HuH-7.5 (cell line): ENCODE measurements at regions not wholly inside any gene's neighbourhood (a gene's known extent, or its start where the extent isn't known, plus 50 kb on each side); places are given as distances from the start of the nearest gene placed in this dataset.
A peak's percentile ranks its signal among the peaks of the same experiment; 100 is the strongest.
"Not testable (repeated sequence)": the region's sequence is repeated elsewhere in the genome, so short reads cannot be mapped to it uniquely, and the experiment has no call there.

Source experiments
- DNase-seq: peaks from one replicate; pipeline ENCODE4 v3.0.0; 2011; ENCODE audit warnings: low spot score

DNA sequence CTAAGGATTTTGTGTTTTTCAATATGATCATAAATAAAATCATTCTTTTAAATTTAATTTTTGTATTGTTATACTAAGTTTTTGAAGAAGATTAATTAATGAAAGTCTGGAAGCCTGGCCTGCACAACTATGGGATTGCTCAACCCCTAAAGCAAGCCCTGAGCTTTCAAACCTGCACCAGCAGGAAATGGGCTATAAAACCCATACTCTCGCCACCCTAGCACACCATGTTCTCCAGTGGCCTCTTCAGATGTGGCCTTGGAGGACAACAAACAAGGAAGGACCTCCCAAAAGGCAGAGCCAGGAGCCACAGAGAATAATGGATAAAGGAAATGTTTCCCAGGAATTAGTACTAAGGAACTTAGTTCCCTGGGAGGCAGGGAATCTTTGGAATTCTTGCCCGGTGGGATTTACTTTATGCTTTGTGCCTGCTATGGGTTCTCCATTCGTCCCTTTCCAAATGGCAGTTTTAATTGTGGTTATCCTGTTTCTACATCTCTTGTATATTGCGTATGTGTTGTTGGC, 212.5 kb downstream of the ZFP36L2 start:
- DNase-seq = no peak

DNA sequence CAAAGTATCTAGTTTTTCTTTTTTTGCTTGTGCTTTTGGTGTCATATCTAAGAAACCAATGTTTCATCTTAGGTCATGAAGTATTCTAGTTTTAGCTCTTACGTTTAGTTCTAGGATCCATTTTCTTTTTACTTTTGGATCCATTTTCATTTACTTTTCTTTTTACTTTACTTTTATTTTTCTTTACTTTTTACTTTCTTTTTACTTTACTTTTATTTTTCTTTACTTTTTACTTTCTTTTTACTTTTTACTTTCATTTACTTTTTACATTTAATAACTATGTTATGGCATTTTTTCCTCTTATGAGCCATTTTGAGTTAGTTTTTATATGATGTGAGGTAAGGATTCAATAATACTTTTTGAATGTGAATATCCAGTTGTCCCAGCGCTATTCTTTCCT, 213.4 kb downstream of the ZFP36L2 start:
- DNase-seq = no peak

GRCh38 chr2:43011158-43011491, 215.3 kb downstream of the ZFP36L2 start:
- DNase-seq = no peak

- DNase-seq = no peak
Measured at GRCh38 chr2:43010438-43011157, 215.8 kb downstream of the ZFP36L2 start.

DNA sequence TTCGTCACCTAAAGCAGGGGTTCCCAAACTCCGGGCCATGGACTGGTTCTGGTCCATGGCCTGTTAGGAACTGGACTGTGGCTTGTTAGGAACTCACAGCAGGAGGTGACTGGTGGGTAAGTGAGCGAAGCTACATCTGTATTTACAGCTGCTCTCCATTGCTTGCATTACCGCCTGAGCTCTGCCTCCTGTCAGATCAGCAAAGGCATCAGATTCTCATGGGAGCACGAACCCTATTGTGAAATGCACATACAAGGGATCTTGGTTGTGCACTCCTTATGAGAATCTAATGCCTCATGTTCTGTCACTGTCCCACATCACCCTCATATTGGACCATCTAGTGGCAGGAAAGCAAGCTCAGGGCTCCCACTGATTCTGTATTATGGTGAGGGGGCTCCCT, 217.0 kb downstream of the ZFP36L2 start:
- DNase-seq = no peak

DNA sequence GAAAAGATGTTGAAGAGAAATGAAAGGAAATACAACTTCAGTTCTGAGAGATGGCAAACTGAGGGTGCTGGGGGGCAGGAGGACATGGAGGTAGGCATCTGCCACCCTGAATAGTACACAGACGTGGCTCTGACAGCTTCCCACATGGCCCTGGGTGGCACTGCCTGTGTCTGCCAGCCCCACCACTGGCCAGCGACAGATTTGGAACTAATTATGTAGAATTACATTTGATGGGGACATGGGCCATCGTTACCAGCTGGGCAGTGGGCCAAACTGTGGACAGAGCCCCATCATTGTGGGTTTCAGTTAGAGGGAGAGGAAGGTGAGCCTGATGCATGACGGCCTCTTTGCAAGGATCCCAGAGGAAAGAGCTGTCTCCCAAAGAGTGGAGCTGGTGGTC, 216.0 kb upstream of the HAAO start:
- no peak for DNase-seq

GRCh38 chr2:43007901-43008300, 215.5 kb upstream of the HAAO start:
- no peak for DNase-seq

DNA sequence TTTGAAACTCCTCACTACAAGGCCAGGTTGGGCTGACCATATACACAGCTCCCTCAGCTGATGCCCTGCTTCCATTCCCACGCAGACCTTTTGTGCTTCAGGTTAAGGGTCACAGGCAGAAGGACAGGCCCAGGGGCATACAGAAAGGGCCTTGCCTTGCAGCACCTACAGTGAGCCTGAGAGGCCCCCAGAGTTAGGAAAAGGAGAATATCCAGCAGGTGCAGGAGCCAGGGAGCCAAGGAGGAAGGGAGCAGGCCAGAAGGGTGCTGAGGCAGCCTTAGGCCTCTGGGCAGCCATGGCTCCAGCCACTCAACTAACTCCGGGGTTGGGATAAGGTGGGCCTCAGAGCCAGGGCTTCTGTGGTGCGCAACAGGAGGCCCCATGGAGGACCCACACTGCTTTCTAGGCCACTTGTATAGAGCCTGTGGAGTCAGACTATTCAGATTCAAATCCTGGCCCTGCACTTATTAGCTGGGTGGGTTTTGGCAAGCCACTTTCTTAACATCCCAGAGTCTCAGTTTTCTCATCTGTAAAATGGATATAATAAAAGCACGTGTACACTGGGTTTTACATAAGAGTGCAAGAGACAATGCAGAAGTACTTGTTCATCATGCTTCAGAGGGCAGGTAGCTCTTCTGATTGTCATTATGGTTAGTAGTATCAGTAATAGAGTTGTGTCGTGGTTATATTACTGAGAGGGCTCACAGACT, 214.6 kb upstream of the HAAO start:
- no peak for DNase-seq

GRCh38 chr2:43005975-43006833, 213.8 kb upstream of the HAAO start:
- no peak for DNase-seq

DNA sequence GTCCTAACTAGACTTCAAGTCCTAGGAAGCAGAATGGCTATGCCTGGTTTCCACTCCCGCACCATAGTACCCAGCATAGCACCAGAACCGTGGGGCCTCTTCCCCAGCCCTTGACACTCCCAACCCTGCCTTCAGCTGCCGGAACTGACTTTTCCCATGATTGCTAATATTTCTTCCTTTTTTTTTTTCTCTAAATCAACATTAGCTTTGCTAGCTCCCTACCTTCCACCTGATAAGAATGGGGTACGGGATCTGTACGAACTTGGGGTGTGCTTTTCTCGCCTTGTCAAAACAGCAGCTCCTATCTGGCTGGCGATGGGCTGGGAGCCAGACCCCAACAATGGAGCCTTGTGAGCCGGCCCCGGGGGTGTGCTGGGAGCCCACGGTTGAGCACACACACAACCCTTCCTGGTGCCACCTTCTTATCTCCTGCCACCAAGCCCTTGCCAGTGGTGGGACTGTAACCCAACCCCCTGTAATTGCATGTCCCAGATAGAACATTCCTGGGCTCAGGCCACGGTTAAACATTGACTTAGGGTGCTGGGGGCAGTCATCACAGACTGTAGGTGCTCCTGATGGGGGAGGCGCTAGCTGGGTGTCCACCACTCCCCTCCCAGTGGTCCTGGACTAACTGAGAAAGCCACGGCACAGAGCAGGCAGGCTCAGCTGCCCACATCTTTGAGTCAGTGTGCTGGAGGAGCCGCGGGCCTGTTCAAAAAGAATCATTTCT, 213.0 kb upstream of the HAAO start:
- peak; percentile 47 for DNase-seq

DNA sequence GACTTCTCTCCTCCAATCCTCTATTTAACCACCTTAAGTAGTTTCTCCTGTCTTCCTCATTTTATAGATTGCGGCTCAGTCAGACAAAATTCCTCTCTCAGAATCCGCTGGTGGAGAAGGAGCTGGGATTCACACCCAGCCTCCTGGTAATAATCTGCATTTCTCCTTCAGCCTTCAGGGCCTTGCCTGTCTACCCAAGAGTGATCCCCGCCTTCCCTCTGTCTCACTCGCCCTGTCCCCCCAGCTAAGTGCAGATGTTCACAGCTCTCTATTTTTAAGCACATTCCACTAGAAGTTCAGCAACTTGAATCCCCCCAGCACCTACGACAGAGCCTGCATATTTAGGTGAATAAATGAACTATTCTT, 212.5 kb upstream of the HAAO start:
- no peak for DNase-seq

DNA sequence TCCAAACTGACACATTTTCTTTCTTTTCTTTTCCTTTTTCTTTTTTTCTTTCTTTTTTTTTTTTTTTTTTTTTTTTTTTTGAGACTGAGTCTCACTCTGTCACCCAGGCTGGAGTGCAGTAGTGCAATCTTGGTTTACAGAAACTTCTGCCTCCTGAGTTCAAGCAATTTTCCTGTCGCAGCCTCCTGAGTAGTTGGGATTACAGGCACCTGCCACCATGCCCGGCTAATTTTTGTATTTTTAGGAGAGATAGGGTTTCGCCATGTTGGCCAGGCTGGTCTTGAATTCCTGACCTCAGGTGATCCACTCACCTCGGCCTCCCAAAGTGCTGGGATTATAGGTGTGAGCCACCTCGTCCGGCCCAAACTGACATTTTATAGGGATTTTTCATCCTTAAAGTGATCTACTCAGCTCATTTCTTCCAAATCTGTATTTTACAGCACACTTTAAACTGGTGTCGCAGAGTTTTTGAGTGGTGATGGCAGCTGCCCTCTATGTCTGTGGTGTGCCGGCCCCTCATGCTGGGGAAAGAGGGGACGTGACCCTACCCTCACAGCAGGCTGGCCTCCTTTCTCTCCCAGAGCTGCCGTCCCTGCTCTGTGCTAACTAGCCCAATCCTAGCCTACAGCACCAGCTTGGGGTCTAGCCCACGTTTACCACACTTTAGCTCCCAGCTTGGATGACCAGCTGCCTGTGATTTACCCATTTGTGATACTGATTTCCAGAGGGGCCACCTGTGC, 211.9 kb upstream of the HAAO start:
- not testable (repeated sequence) for DNase-seq

DNA sequence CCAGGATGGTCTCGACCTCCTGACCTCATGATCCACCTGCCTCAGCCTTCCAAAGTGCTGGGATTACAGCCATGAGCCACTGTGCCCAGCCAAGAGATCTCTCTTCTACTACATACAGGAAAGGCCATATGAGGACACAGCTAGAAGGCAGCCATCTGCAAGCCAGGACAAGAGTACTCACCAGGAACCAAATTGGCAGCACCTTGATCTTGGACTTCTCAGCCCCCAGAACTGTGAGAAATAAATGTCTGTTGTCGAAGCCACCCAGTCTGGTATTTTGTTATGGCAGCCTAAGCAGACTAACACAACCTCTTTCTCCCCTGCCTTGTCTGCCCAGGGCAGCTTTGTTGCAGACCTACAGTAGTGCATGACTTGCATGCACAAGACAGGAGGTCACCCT, 211.3 kb upstream of the HAAO start:
- DNase-seq = no peak

DNA sequence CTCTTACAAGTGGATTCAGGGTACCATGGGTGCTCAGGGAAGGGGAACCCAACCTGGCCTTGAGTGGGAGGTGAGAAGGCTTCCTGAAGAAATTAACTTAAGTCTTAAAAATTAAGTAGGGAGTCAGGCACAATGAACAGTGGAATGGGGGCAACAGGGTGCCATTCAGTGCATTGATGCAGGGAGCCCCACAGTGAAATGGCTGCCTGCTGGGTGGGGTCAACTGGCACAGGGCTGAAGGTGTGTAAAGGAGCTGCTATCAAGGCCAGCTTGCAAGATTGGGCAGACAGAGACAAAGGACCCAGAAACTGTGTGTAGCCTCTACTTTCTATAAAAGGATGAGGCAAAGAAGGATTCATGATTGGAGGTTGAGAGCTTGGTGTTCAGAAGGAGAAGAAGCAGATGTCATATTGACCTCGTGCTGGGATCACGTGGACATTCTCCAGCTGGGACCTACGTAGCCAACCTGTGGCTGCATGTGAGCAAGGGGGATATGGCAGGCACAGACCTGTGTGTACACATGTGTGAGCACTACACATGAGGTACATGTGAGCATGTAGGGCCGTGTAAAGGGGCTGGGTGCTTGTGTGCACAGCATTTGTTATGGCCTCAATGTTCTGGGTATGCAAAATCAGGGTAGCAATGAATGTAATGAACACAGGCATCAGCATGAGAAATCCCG, 209.5 kb upstream of the HAAO start:
- no peak for DNase-seq

DNA sequence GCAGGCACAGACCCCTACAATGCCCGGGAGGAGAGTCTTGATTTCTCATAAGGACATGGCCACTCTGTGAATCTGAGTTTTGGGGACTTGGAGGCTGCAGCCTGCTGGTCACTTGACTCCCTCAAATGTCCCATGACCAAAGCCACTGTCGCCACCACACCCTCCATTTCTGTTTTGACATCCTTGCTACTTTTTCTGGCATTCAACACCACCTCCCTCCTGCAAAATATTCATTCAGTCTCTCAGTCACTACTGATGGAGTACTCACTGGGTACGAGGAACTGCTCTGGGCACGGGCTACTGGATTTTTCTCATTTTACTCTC, 208.6 kb upstream of the HAAO start:
- DNase-seq = no peak

DNA sequence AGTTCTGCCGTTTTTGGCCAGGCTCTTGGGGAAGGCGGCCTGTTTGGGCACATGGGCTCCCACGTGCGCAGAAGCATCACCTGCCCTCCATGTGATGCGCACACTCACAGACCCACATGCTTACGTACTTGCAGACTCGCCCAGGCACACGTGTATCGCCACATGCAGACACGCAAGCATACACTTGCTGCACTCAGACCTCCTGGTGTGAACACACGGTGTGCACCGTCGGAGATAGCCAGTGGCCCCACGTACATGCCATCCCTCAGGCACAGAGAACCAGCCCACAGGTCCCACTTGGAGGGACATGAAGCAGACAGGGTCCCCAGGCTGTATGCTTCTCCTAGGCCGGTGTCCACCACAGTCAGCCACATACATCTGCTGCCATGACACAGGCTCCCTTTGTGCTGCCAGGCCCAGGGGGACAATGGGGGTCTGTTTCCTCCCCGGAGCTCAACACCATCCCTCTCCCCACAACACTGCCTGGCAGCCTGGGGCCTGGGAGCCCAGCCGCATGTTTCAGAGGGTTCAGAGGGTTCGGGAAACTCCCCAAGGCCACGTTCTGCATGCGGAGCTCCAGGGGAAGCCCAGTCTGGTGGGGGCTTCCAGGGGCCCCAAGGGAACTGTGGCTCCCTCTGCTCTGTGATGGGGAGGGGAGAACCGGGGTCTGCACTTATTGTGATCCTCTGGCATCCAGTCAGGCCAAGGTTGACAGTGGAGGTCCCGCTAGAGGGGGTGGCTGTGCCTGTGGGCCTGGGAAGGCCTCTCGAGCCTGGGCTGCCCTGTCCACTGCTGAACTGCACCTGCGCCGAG, 208.1 kb upstream of the HAAO start:
- DNase-seq = no peak

GRCh38 chr2:42999856-43000241, 207.5 kb upstream of the HAAO start:
- DNase-seq = no peak

DNA sequence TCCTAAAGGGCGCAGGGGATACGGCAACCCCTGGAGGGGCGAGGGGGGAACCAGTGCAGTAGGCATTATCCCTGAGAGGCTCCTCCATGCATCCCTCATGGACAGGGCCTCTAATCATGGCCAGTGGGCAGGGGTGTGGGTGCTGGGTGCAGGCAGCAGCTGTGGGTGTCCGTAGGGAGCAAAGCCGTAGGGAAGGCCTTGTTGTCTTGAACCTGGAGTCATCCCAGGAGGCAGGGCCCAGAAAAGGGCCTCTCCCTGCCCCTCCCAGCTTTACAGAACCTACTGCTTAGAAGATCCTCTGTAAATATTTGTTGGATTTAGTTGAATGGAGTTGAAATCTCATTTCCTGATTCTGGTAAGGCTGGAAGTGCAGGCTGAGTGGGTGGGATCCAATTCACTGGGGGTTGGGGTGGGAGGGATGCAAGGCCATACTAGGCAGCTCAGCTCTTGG, 207.0 kb upstream of the HAAO start:
- DNase-seq = no peak

DNA sequence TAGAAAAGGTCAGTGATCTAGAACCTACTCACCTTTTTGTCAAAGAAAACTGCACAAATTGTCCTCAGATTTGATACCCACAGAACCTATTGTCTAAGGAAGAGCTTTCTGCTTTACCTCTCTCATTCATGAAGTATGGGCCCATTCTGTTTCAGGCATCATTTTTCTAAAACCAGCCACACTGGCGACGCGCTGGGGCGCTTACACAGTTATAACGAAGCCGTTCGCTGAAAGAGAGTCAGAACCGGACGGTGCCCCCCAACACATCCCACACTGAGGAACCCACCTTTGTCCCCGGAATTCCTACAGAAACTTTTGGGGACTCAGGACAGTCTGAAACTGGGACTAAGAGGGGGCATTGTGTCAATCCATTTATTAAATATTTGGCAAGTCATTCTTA, 206.3 kb upstream of the HAAO start:
- DNase-seq = no peak

GRCh38 chr2:42996528-42996927, 204.1 kb upstream of the HAAO start:
- DNase-seq = no peak
